ENCODE measurements at regions not wholly inside any gene's neighbourhood (a gene's known extent, or its start where the extent isn't known, plus 50 kb on each side); places are given as distances from the start of the nearest gene placed in this dataset.

GRCh38 chr14:62117751-62118105 is 355.5 kb downstream of the SNAPC1 start:
- no peaks in the 10 kb centered on the region for H3K79me2 ChIP-seq (ENCODE audit: control insufficient read depth, insufficient read depth, low read length)
- DNase-seq (ENCODE audit: extremely low read depth in 1 of 4, low spot score in 3 of 4) (no peak), ATAC-seq (no peak), FAIRE-seq (no peak)
- H3K27ac ChIP-seq (ENCODE audit: extremely low read depth, low read depth, low read length): no peak overlapping the region
- no peaks in the 10 kb centered on the region for H3K9me3 ChIP-seq (replicated peaks; ENCODE audit: control insufficient read depth, insufficient read depth, low read depth, low read length)
- WGBS (ENCODE audit: insufficient coverage, low coverage, missing lambda C conversion rate): 0% methylated on average over 10 of the region's 10 CpGs
- H4K20me1 ChIP-seq (replicated peaks; ENCODE audit: control insufficient read depth, insufficient read depth, low read length): no peaks in the 10 kb centered on the region
- POLR2A ChIA-PET: no interaction called here
- CTCF ChIA-PET (ENCODE audit: low intra/inter-chr PET ratio): no interaction called here
- in situ Hi-C loops (cut with MboI): loop anchor here (25.0 kb wide), 1 partner anchor 830 kb away; the partner anchor contains the start of gene TMEM30B
- intact Hi-C loops (cut with micrococcal nuclease): no loop called here
- H3K4me3 ChIP-seq: no peak overlapping the region
- H3K36me3 ChIP-seq (ENCODE audit: control insufficient read depth, insufficient read depth, low read length): no peaks in the 10 kb centered on the region
- H3K4me2 ChIP-seq (ENCODE audit: insufficient read depth, low read length): no peak overlapping the region
- no peaks in the 10 kb centered on the region; a peak in 1 of 5 replicates for H3K4me1 ChIP-seq (replicated peaks in 1 of 2; ENCODE audit: control insufficient read depth in 2 of 2, insufficient read depth in 2 of 2, low read length in 2 of 2)
- no peak overlapping the region for H3K9ac ChIP-seq (ENCODE audit: insufficient read depth in 1 of 2, low read depth in 2 of 2, low read length in 2 of 2)
- BruUV-seq (replicated peaks): no TSS peak
- H3K27me3 ChIP-seq (ENCODE audit: control insufficient read depth in 2 of 2, insufficient read depth in 2 of 2, low read length in 2 of 2): peaks cover 0 to 16% of the 10 kb centered on the region in 2 experiments; a peak in 4 of 5 replicates
- no peaks in the 10 kb centered on the region for H3K9me1 ChIP-seq (ENCODE audit: control insufficient read depth, insufficient read depth, low read length)
- H2AFZ ChIP-seq (ENCODE audit: low read depth, low read length): no peak overlapping the region
- TF ChIP-seq MCM3 (IDR thresholded peaks at IDR 0.05) (no peak), ZNF3 (CRISPR knock-in tag; IDR thresholded peaks at IDR 0.05) (no peak), PHTF2 (CRISPR knock-in tag; IDR thresholded peaks at IDR 0.05) (no peak), DMBX1 (CRISPR knock-in tag; IDR thresholded peaks at IDR 0.05; ENCODE audit: borderline replicate concordance) (no peak), ZC3H8 (IDR thresholded peaks at IDR 0.05) (no peak), ZNF512 (tag; IDR thresholded peaks at IDR 0.05) (no peak), CHAMP1 (IDR thresholded peaks at IDR 0.05) (no peak), FOXA3 (CRISPR knock-in tag; conservative IDR thresholded peaks at IDR 0.05 in 1 of 2, IDR thresholded peaks at IDR 0.05 in 1 of 2) (no peak), SREBF2 (CRISPR knock-in tag; IDR thresholded peaks at IDR 0.05) (no peak), PRDM10 (IDR thresholded peaks at IDR 0.05; ENCODE audit: partially characterized antibody) (no peak), ZNF436 (CRISPR knock-in tag; IDR thresholded peaks at IDR 0.05) (no peak)
